Stimulated activated memory B cell treated with anti-CD40 and anti-IgM and Interleukin-4, amounts not matched to agents 10 μg/mL and 1 μg/mL and 100 μg/mL, for 72 hours (primary cell): ENCODE measurements at regions not wholly inside any gene's neighbourhood (a gene's known extent, or its start where the extent isn't known, plus 50 kb on each side); places are given as distances from the start of the nearest gene placed in this dataset.

Experiments used
- ATAC-seq: fragments of 150-1000 bp; cut with Tn5 transposase; 2 replicates; pipeline ENCODE4 v1.10.0; 2021
- H3K27ac Mint-ChIP-seq: one replicate; pipeline ENCODE4 v1.8.0; 2022; ENCODE audit warnings: mild to moderate bottlenecking, mixed read lengths
- H3K27me3 Mint-ChIP-seq: one replicate; pipeline ENCODE4 v1.8.0; 2022; ENCODE audit warnings: mixed read lengths
- H3K36me3 Mint-ChIP-seq: one replicate; pipeline ENCODE4 v1.8.0; 2022; ENCODE audit warnings: mixed read lengths
- H3K4me1 Mint-ChIP-seq: one replicate; pipeline ENCODE4 v1.8.0; 2022; ENCODE audit warnings: mixed read lengths
- H3K4me3 Mint-ChIP-seq: one replicate; pipeline ENCODE4 v1.8.0; 2022; ENCODE audit warnings: mild to moderate bottlenecking, moderate library complexity, mixed read lengths
- H3K9me3 Mint-ChIP-seq: one replicate; pipeline ENCODE4 v1.8.0; 2022; ENCODE audit warnings: mixed read lengths

DNA sequence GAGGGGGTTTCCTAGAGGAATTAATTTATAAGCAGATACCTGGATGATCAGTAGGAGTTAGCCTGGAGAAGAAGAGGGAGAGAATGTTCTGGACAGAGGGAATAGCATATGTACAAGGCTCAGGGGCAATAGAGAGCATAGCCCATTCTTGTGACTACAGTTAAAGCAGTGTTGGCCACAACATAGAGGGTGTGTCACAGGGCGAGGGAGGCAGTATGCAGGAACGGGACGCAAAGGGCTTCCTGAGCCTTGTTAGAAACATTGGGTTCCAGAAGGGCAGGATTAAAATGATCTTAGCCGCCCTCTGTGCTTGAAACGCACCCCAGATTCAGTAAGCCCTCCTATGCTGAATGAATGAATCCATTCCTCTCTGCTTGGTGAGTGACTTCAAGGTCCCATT lies 142.2 kb upstream of the PWP1 start:
- Mint-ChIP-seq H3K4me1 (no peaks in the 10 kb centered on the region), H3K27ac (no peak overlapping the region), H3K9me3 (no peaks in the 10 kb centered on the region), H3K27me3 (no peaks in the 10 kb centered on the region), H3K4me3 (no peak overlapping the region), H3K36me3 (no peaks in the 10 kb centered on the region)
- ATAC-seq = no peak

DNA sequence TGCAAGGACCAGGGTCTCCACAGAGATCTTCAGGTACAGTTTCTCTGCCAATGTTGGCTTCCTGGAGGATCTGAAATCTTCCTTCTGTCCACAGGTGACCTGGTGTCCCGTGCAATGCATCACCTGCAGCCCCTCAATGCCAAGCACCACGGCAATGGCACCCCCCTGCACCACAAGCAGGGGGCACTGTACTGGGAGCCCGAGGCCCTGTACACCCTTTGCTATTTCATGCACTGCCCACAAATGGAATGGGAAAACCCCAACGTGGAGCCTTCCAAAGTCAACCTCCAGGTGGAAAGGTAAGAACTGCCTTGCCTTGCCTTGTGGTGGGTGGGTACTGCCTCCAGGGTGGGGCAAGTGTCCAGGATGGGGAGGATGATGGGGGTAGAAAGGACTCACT lies 141.8 kb upstream of the PWP1 start:
- H3K4me3 Mint-ChIP-seq = no peak overlapping the region
- H3K36me3 Mint-ChIP-seq = no peaks in the 10 kb centered on the region
- no peak overlapping the region for H3K27ac Mint-ChIP-seq
- H3K27me3 Mint-ChIP-seq = no peaks in the 10 kb centered on the region
- no peaks in the 10 kb centered on the region for H3K9me3 Mint-ChIP-seq
- H3K4me1 Mint-ChIP-seq = no peaks in the 10 kb centered on the region
- ATAC-seq = no peak

- H3K9me3 Mint-ChIP-seq = no peaks in the 10 kb centered on the region
- H3K4me1 Mint-ChIP-seq = no peaks in the 10 kb centered on the region
- H3K27me3 Mint-ChIP-seq = no peaks in the 10 kb centered on the region
- no peak overlapping the region for H3K27ac Mint-ChIP-seq
- no peak for ATAC-seq
- no peak overlapping the region for H3K4me3 Mint-ChIP-seq
- H3K36me3 Mint-ChIP-seq = no peaks in the 10 kb centered on the region
These were observed 140.7 kb upstream of the PWP1 start for GRCh38 chr12:107544937-107545336.

DNA sequence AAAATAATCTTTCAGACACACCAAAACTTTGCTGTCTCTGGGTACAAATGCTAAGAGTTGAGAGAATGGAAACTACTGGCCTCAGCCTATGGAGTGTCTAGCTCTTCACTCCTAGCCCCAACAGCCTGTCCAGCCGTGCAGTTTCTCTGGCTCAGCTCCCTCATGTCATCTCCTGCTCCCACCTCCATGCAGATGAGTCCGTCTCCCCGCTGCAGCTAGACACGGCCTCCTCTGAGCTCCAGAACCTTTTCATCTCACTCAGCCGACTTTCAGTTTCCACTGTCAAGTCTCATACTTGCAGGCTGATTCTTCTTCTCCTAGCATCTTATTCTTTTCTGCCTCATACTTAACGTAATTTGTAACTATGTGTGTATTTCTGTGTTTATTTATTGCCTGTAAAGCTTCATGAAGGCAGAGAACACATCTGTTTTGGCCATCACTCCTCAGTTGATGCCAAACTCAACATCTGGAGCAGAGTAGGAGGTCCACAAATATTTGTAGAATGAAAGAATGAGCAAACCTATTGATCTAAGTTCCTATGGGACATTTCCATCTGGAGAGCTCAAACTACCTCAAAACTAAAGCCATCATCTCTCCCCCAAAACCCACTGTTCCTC lies 139.8 kb upstream of the PWP1 start:
- no peaks in the 10 kb centered on the region for H3K27me3 Mint-ChIP-seq
- no peak for ATAC-seq
- no peak overlapping the region for H3K27ac Mint-ChIP-seq
- no peaks in the 10 kb centered on the region for H3K36me3 Mint-ChIP-seq
- no peak overlapping the region for H3K4me3 Mint-ChIP-seq
- H3K4me1 Mint-ChIP-seq = no peaks in the 10 kb centered on the region
- no peaks in the 10 kb centered on the region for H3K9me3 Mint-ChIP-seq

GRCh38 chr12:107547389-107547788 lies 138.2 kb upstream of the PWP1 start:
- Mint-ChIP-seq H3K27me3 (no peaks in the 10 kb centered on the region), H3K36me3 (no peaks in the 10 kb centered on the region), H3K9me3 (no peaks in the 10 kb centered on the region), H3K4me1 (no peaks in the 10 kb centered on the region), H3K4me3 (no peak overlapping the region), H3K27ac (no peak overlapping the region)
- ATAC-seq = no peak

DNA sequence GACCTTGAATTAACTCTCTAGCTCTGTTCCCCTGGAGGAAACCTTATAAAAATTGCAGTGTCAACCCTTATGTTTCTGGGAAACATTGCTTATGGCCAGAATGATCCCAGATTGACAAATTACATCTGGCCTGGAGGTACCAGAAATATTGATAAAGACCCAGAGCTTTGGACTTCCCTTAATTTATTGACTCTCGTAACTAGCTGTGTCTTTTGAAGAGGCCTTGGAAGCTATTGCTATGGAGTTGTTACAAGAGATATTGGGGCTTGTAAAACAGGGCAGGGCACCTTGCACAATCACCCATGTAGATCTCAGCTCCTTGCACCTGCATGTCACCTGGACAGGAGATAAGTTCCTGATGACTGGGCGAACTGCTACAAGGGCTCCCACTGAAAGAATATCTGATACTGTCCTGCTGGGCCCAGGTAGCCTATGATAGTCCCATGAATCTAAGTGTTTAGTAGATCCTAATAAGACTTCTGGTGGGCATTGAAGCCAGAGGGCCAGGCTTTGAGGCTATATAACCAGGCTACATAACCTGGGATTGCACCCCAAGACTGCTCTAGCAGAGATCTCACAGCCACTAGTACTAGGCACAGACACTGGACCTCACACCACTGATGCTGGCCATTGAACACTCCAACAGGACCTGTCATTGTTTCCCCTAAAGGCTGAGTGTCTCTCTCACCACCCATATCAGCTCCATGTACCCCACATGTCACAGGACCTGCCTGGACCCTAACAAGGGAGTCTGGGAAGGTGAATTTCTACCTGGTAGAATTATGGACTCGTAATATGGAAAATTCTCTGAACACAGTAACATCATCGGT lies 135.7 kb upstream of the PWP1 start:
- peak; percentile 43 for ATAC-seq
- no peak overlapping the region for H3K4me3 Mint-ChIP-seq
- no peaks in the 10 kb centered on the region for H3K4me1 Mint-ChIP-seq
- H3K9me3 Mint-ChIP-seq = no peaks in the 10 kb centered on the region
- no peaks in the 10 kb centered on the region for H3K27me3 Mint-ChIP-seq
- H3K36me3 Mint-ChIP-seq = no peaks in the 10 kb centered on the region
- H3K27ac Mint-ChIP-seq = no peak overlapping the region

- no peaks in the 10 kb centered on the region for H3K36me3 Mint-ChIP-seq
- no peaks in the 10 kb centered on the region for H3K4me1 Mint-ChIP-seq
- no peaks in the 10 kb centered on the region for H3K9me3 Mint-ChIP-seq
- ATAC-seq = no peak
- H3K27me3 Mint-ChIP-seq = no peaks in the 10 kb centered on the region
- no peak overlapping the region for H3K4me3 Mint-ChIP-seq
- no peak overlapping the region for H3K27ac Mint-ChIP-seq
These were observed 134.2 kb upstream of the PWP1 start for GRCh38 chr12:107551434-107551833.

GRCh38 chr12:107552263-107552662 lies 133.3 kb upstream of the PWP1 start:
- Mint-ChIP-seq H3K4me3 (no peak overlapping the region), H3K27ac (no peak overlapping the region), H3K36me3 (no peaks in the 10 kb centered on the region), H3K27me3 (no peaks in the 10 kb centered on the region), H3K9me3 (no peaks in the 10 kb centered on the region), H3K4me1 (no peaks in the 10 kb centered on the region)
- no peak for ATAC-seq

- no peak overlapping the region for H3K4me3 Mint-ChIP-seq
- H3K36me3 Mint-ChIP-seq = no peaks in the 10 kb centered on the region
- H3K27me3 Mint-ChIP-seq = peaks cover 9% of the 10 kb centered on the region
- H3K4me1 Mint-ChIP-seq = no peaks in the 10 kb centered on the region
- no peaks in the 10 kb centered on the region for H3K9me3 Mint-ChIP-seq
- no peak for ATAC-seq
- H3K27ac Mint-ChIP-seq = no peak overlapping the region
These were observed 132.3 kb upstream of the PWP1 start for GRCh38 chr12:107553211-107553765.

DNA sequence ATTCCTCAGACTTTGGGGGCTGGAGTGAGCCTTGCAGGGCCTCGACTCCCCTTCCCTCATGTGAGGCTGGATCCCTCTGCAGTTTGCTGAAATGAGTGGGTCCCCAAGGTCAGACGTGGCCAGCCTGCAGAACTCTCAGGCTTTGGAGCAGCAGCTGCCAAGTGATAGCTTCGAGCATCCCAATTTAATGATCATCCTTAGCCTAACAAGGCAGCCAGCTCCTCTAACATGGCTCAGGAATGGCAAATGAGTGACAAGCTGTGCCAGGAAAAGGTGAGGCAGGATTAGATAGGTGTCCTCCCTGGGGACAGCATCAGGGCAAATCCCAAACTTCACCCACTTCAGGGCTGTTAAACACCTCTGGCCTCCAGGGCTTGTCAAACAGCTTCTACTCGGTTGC lies 130.7 kb upstream of the PWP1 start:
- Mint-ChIP-seq H3K27me3 (peaks cover 9% of the 10 kb centered on the region), H3K36me3 (no peaks in the 10 kb centered on the region), H3K27ac (no peak overlapping the region), H3K9me3 (no peaks in the 10 kb centered on the region), H3K4me3 (no peak overlapping the region), H3K4me1 (no peaks in the 10 kb centered on the region)
- no peak for ATAC-seq

GRCh38 chr12:107557026-107557425 lies 128.6 kb upstream of the PWP1 start:
- Mint-ChIP-seq H3K9me3 (no peaks in the 10 kb centered on the region), H3K36me3 (no peaks in the 10 kb centered on the region), H3K4me1 (no peaks in the 10 kb centered on the region), H3K4me3 (no peak overlapping the region), H3K27ac (no peak overlapping the region), H3K27me3 (peaks cover 17% of the 10 kb centered on the region)
- ATAC-seq = no peak

DNA sequence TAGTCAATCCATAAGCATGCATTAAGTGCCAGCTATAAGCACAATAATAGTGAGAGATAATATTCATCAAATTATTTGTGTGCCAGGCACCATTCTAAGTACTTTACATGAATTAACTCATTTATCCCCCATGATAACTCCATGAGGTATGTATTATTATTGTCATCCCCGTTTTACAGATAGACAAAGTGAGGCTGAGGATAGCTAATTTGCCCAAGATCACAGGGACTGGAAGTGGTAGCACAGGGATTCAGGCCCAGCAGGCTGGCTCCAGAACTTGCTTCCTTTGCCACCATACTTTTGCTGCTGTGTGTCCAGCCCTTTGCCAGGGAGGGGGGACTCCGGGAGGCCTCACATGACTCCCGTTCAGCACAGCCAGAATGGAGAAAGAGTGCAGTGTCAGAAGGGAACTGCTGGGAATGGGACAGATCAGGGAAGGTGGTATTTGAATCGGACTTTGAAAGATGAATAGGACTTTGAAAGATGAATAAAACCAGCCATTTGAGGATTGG lies 128.0 kb upstream of the PWP1 start:
- no peak overlapping the region for H3K4me3 Mint-ChIP-seq
- peaks cover 20% of the 10 kb centered on the region for H3K27me3 Mint-ChIP-seq
- H3K27ac Mint-ChIP-seq = no peak overlapping the region
- H3K4me1 Mint-ChIP-seq = no peaks in the 10 kb centered on the region
- ATAC-seq = no peak
- no peaks in the 10 kb centered on the region for H3K9me3 Mint-ChIP-seq
- no peaks in the 10 kb centered on the region for H3K36me3 Mint-ChIP-seq

DNA sequence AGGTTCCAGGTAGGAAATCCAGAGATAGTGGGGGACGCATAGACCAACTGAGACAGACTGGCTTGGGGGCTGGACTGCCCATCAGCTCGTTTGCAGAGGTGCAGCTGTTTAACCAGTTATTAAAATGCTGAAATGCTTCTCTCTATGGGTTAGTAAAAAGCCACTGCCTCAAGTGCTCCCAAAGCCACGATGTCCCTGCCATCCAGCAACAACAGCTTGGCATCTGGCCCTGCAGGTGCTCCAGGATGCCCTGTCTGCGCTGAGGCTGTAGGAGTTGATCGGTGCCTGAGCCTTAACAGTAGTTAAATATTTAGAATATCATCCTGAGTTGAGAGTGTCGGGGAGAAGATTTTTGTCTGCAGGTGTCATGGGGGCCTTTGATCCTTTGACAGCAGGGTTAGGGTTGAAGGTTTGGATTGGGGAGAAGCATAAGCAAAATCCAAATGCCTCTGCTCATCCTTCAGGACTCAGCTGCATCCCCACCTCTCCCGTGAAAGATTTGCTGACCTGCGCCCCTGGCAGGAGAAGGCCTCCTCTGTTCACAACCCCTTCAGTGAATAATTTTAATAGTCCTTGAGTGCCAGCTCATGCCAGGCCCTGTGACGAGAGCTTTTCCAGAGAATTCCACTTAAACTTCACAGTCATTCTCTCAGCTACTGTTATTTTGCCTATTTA lies 127.3 kb upstream of the PWP1 start:
- Mint-ChIP-seq H3K9me3 (no peaks in the 10 kb centered on the region), H3K27ac (no peak overlapping the region), H3K36me3 (no peaks in the 10 kb centered on the region), H3K4me3 (no peak overlapping the region), H3K4me1 (no peaks in the 10 kb centered on the region), H3K27me3 (peaks cover 20% of the 10 kb centered on the region)
- no peak for ATAC-seq

- no peaks in the 10 kb centered on the region for H3K4me1 Mint-ChIP-seq
- ATAC-seq = no peak
- H3K9me3 Mint-ChIP-seq = no peaks in the 10 kb centered on the region
- no peak overlapping the region for H3K4me3 Mint-ChIP-seq
- no peak overlapping the region for H3K27ac Mint-ChIP-seq
- H3K36me3 Mint-ChIP-seq = no peaks in the 10 kb centered on the region
- peaks cover 20% of the 10 kb centered on the region for H3K27me3 Mint-ChIP-seq
These were observed 126.7 kb upstream of the PWP1 start for GRCh38 chr12:107558816-107559382.

GRCh38 chr12:107560165-107560898 lies 125.3 kb upstream of the PWP1 start:
- H3K4me3 Mint-ChIP-seq = no peak overlapping the region
- H3K4me1 Mint-ChIP-seq = no peaks in the 10 kb centered on the region
- H3K27me3 Mint-ChIP-seq = peaks cover 20% of the 10 kb centered on the region
- ATAC-seq = no peak
- no peaks in the 10 kb centered on the region for H3K36me3 Mint-ChIP-seq
- H3K9me3 Mint-ChIP-seq = no peaks in the 10 kb centered on the region
- no peak overlapping the region for H3K27ac Mint-ChIP-seq
